Activated CD4-positive, CD25-positive, alpha-beta regulatory T cell treated with anti-CD3 and anti-CD28 coated beads, Interleukin-2, amount 50 U/mL, for 16 hours (primary cell): ENCODE measurements at regions not wholly inside any gene's neighbourhood (a gene's known extent, or its start where the extent isn't known, plus 50 kb on each side); places are given as distances from the start of the nearest gene placed in this dataset.

ENCODE experiments used
- DNase-seq: peaks from one replicate; pipeline ENCODE4 v3.0.0-alpha.2; 2020; ENCODE audit warnings: low read depth, low spot score

DNA sequence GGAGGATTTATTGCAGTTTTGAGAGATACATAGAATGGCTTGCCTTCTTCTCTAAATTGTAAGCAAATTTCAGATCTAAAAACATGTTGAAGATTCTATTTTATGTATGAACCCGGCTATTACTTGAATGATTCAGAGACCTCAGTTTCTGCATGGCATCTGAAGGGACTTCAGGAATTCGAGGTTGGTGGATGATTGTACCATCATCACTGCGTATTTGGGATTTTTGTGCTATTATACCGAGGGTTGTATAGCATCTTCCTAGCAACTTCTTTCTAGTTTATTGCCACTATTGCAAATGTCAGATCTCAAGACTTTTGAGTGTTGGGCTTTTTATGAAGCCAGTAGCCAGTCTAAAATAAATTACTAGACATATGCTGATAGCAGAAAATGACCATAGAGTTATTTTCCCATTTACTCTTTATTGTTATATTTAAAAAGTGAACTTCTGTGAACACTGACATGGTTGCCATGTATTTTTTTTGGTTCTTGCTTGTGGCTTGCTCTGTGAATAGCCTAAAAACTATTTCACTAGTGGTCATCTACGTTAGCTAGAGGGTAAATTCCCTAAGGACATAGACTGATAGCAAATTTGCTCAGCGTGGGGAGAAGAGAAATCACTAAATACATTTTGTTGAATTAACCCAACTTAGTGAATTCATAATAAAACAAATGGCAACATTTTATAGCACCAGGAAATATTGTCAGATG, 70.6 kb upstream of the KLF12 start:
- DNase-seq = no peak

DNA sequence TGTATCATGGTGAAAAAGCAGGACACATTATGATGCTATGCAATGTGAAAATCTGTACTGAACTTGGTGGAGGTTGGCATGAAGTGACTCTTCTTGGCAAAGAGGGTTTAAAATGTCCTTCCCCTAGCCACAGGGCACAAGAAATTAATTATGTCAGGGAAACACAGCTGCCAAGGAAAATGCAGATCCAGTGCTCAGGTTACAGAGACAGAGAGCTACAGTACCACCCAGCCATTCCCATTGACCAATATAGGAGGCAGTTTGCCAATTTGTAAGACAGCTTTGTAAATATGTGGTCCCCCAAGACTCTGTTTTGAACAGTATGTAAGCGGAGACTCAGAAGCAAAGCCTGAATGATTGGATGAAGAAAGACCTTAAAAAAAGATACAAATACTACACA, 69.4 kb upstream of the KLF12 start:
- DNase-seq = no peak

DNA sequence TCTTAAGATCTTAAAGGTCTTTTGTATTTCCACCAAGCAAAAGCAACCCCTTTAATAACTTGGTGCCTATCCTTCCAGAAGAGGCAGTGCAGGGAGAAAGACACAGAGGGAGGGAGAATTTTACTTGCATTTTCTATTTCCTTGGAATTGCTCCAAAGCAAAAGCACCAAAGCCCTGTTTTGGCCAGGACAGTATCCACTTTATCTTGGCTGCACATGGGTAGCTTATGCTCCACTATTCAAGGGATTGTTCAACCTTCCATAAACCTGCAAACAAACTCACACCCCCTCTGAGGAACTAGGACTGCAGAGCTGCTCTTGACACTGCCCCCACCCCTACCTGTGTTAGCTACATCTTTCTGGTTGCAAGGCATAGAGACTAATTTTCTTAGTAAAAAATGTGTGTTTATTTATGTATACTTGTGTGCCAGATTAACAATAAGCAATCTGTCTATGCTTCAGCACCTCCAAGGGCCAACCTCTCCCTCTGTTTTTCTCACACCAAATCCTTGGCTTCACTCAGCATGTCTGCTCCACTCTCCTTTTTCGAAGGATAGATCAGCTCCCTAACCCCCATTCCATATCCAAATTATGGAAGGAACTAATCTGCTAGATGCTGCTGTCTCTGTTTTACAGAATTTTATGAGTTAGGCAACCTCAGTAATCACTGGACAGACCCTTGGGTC, 68.1 kb upstream of the KLF12 start:
- DNase-seq = no peak

DNA sequence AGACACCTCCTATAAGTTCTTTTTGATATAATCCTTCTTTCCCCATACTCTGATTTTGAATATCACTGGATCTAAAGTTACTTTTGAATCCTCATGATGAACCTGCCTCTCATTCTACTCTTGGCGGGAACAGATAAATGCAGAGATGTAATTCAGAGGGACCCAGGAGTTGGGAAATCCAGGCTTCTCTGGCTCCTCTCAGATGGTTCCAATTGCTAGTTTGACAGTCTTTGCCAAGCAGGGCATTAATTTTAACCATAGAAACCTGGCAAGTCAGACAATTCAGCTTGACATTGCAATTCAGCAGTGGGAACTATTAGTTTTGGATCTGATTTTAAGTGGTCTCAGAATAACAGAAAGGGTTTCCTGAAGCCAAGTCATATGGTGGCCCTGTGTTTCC, 67.3 kb upstream of the KLF12 start:
- no peak for DNase-seq

DNA sequence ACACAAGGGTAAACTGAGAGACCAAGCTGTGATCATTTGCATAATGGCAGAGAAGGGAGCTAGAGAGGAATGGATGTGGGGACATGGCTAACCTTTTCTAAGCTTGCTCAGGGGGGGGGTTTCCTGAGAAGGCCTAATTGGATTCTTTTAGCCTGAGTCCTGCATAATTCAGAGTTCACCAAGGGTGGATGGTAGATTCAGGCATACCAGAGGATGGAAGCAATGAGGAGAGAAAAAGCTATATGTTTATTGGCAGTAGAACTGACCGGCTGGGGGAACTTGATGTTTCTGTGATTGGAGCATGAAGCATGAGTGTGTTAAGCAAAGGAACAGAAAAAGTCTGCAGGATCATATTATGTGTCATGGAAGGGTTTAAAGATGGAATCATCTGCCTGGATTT, 65.9 kb upstream of the KLF12 start:
- no peak for DNase-seq

DNA sequence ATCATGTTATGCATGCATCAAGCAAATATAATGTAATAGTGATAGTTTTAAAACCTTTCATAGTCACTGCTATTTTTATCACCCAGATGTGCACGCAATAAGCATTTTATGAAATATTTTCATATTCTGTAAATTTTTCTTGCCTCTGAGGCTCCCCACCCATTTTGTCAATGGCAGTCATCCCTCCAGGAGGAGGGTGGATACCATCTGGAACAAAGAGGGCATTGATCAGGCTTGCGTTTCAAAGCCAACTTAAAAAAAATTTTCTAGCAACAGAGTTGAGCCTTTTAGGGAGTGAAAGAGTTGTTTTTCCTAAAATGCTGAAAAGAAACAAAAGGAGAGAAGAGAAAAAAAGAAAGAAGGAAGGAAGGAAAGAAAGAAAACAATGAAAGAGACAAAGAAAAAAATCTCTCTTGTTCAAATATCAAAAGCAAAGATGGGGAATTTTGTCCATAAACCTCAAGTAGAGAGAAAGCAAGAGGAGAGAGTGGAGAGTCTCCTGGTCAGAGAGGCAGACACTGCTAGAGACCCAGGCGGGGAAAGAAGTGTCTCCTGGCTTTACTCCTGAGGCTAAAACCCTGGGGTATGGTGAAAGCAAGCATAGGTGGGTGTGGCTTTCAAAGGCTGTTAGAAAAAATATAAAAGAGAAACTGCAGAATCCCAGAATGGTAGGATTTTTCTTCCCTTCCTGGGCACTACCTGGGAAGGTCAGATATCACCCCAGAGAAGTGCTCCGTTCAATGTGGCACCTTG, 63.6 kb upstream of the KLF12 start:
- no peak for DNase-seq

DNA sequence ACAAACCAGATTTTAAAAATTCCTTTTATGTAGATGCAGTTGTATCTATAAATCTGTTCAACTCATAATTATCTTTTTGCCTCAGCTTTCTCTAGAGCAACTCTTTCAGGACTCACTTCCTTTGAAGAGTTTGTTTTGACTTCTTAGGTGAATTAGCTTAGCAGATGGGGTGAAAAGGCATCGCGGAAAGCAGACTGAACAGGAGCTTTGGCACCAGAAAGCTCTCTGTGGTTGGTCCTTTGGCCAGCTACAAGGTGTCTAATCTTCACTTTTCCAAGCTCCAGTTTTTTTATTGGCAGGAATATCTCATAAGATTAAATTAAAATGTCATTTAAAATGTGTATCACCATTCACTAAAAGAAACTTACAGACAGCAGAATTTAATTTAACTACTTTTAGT, 60.6 kb upstream of the KLF12 start:
- DNase-seq = no peak

DNA sequence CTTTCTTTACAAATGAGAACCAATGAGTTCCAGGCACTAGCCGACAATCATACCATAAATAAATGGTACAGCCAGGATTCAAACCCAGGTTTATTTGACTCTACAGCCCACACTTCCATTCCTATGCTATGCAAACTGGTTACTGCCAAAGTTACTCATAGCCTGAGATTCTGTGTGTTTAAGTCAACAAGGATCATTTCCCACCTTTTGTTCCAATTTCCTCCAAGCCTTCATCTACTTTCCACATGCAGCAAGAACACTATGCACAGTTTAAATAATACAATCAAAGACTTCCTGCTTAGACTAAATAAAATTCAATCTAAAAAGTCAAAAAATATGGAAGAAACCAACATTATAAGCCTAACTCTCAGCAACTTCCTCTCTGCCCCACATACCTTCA, 59.2 kb upstream of the KLF12 start:
- no peak for DNase-seq

DNA sequence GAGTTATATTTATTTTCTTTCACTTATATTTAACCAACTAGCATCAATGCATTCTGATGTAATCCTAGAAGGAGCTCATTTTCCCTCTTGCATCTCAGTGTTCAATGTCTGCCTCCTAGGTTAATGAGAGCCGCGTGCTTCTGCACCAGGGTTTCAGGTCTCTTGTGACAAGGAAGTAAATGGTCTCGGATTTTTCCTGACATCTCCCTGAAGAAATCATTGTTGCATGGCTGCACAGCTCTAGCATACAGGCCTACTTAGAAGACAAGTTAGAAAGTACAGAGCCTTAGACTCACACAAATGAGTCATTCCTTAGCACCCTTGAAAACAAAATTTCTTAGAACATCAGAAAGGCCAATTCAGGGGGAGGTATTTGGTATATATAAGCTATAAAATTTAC, 57.2 kb upstream of the KLF12 start:
- no peak for DNase-seq

DNA sequence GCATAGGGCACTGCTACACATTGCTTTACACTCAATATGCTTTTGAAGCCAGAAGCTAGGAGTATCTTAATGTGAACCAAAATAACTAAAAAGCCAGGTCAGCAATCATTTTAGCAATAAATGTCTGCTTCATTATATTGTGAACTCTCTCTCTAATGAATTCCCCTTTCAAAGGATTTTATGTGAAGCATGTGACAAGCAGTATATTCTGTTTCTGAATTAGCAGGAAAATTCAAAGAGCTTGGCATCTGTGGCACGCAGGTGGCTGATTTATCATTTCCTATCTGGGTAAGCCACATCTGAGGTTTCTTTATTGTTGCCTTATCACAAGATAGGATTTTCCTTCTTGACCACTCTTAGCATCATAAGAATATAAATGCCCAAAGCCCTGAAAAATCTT, 56.8 kb upstream of the KLF12 start:
- DNase-seq = no peak

DNA sequence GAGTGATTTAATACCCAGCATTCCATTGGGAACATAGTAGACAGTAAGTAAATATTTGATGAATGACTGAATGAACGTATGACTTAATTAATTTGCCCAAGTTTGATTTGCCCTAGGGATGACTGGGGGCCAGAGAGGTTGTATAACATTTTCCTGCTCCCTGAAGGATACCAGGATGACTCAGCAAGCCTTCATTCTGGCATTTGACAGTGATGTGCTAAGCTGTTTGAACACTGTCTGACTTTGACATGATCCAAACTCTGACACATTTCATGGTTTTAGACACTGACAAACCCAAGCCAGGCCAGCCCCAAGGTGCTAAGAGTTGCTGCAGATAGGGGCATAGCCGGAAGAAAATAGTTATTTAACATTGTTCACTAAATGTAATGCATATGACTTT, 53.4 kb upstream of the KLF12 start:
- no peak for DNase-seq

DNA sequence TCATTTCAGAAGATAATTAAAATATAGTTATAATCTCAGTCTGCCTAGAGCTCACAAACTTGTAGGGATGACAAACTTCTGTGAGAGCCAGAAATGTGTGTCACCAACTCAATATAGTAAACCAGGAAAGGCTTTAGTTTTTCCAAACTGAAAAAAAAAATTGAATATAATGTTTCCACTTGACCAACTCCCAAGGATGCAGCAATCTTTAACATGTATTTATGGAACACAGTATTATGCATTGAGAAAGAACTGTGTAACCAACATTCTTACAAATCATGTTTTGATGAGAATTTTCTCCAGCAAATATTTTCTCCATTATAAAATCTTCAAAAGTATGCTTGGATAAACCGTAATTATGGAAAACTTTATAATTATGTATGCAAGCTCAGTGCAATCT, 50.1 kb upstream of the KLF12 start:
- DNase-seq = no peak
